GM12865 (cell line): ENCODE measurements at regions not wholly inside any gene's neighbourhood (a gene's known extent, or its start where the extent isn't known, plus 50 kb on each side); places are given as distances from the start of the nearest gene placed in this dataset.

Source experiments
- DNase-seq: peaks from one replicate; pipeline ENCODE4 v3.0.0; 2010; ENCODE audit warnings: low read depth
- H3K4me3 ChIP-seq: 2 replicates; pipeline ENCODE4 v1.5.1; 2011; ENCODE audit warnings: mild to moderate bottlenecking, low read depth, low read length, control low read depth
- TF ChIP-seq, protein P1 (sequence below): IDR thresholded peaks from 2 replicates; pipeline ENCODE4 v1.5.1; 2011; ENCODE audit warnings: low read length, control low read depth, low read depth, inconsistent platforms; ENCODE audit not compliant: insufficient read depth; ENCODE audit errors: missing control alignments

GRCh38 chr10:61835069-61835945 is 66.2 kb upstream of the ARID5B start:
- TF ChIP-seq, protein P1, sequence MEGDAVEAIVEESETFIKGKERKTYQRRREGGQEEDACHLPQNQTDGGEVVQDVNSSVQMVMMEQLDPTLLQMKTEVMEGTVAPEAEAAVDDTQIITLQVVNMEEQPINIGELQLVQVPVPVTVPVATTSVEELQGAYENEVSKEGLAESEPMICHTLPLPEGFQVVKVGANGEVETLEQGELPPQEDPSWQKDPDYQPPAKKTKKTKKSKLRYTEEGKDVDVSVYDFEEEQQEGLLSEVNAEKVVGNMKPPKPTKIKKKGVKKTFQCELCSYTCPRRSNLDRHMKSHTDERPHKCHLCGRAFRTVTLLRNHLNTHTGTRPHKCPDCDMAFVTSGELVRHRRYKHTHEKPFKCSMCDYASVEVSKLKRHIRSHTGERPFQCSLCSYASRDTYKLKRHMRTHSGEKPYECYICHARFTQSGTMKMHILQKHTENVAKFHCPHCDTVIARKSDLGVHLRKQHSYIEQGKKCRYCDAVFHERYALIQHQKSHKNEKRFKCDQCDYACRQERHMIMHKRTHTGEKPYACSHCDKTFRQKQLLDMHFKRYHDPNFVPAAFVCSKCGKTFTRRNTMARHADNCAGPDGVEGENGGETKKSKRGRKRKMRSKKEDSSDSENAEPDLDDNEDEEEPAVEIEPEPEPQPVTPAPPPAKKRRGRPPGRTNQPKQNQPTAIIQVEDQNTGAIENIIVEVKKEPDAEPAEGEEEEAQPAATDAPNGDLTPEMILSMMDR, result peak; percentile 46
- no peak overlapping the region for H3K4me3 ChIP-seq
- DNase-seq, result peak; percentile 59

DNA sequence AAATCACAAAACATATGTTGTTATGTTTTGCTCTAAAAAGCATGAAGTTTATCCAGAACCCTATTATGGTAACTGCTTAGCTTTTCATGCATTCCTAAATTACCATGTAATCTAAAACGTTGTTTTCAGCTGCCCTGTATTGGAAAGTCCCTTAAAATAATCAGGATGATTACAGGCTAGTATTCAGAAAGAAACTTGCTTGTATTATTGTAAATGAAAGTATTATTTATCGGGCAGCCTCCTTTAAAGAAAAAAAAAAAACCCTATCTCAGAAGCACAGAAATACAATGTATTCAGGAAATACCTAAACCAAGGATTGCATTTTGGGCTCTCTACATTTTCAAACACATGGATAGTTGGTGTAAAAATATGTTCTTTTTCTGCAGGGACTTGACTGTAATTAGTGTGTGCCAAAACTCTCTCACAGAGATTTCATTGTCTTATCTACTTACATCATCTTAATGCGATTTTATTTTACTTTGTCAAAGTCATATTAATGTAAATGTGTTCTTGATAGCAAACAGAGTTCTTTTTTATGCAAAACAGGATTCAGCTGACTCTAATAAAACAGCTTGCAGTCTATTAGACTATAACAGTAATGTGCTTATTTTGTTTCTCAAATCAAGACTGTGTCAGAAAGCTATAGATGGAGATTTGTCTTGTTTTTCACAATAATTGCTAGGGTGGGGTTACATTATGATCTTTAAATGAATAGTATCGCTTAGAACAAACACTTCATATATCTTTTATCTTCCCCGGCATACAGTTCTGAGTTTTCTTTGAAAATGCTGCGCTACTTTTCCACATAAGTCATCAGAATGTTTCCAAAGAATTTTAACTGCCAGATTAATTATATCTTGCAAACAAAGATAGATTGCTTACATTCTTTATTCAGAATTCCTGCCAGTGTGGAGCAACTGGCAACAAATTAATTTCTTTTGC is 65.3 kb upstream of the ARID5B start:
- no peak for DNase-seq
- TF ChIP-seq, protein P1, result no peak
- no peak overlapping the region for H3K4me3 ChIP-seq

- no peak for DNase-seq
- TF ChIP-seq, protein P1, result no peak
- H3K4me3 ChIP-seq, result no peak overlapping the region
Measured at GRCh38 chr10:61836888-61837754, 64.4 kb upstream of the ARID5B start.

GRCh38 chr10:61837755-61838171 is 63.7 kb upstream of the ARID5B start:
- TF ChIP-seq, protein P1, result no peak
- no peak overlapping the region for H3K4me3 ChIP-seq
- no peak for DNase-seq

GRCh38 chr10:61839916-61840315 is 61.6 kb upstream of the ARID5B start:
- no peak for DNase-seq
- H3K4me3 ChIP-seq, result no peak overlapping the region
- TF ChIP-seq, protein P1, result no peak

DNA sequence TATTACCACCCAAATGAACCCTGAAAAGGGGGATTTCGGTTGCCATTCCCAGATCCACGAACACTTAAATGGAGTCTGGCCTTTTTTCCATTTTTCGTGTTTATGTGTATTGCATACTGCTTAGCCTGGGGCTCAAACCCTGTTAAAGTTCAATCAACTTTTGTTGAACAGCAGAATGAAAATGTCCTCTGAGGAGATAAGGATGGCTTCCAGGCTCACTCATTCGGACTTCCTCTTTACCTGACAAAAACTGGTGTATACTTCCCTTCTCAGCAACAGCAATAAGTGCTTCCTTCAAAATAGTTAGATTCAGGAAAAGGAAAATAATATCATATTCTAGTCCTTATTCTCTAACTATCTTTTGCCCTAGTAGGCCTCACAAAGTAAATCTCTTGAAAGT is 61.1 kb upstream of the ARID5B start:
- no peak overlapping the region for H3K4me3 ChIP-seq
- TF ChIP-seq, protein P1, result no peak
- no peak for DNase-seq
